SU-DHL-6 (cell line): ENCODE measurements at regions not wholly inside any gene's neighbourhood (a gene's known extent, or its start where the extent isn't known, plus 50 kb on each side); places are given as distances from the start of the nearest gene placed in this dataset.

ENCODE experiments used
- H2AFZ ChIP-seq: fragments of 200-600 bp; sonication (generic); 2 replicates; pipeline ENCODE4 v1.6.1; 2014; ENCODE audit warnings: low read depth, mild to moderate bottlenecking, moderate library complexity, mixed read lengths, antibody characterized with exemption, low read length; ENCODE audit not compliant: severe bottlenecking
- H3F3A ChIP-seq: fragments of 200-600 bp; shearing (Covaris generic); 2 replicates; pipeline ENCODE4 v1.6.0; 2016; ENCODE audit warnings: antibody characterized with exemption, mild to moderate bottlenecking; ENCODE audit not compliant: insufficient read depth
- H3K27ac ChIP-seq: fragments of 200-600 bp; sonication (generic); 2 replicates; pipeline ENCODE4 v1.5.1; 2016; ENCODE audit warnings: low read depth, mild to moderate bottlenecking, low read length, moderate library complexity, mixed read lengths
- H3K27me3 ChIP-seq: fragments of 200-600 bp; sonication (generic), shearing (Covaris generic); 2 replicates; pipeline ENCODE4 v1.6.0; 2014; ENCODE audit warnings: mild to moderate bottlenecking, low read length
- H3K36me3 ChIP-seq: fragments of 200-600 bp; sonication (generic); 2 replicates; pipeline ENCODE4 v1.6.1; 2014; ENCODE audit warnings: mild to moderate bottlenecking, low read length, mixed read lengths
- H3K4me2 ChIP-seq: fragments of 300-600, 200-600 bp; shearing (Covaris generic), sonication (generic); 2 replicates; pipeline ENCODE4 v1.6.0; 2014; ENCODE audit warnings: low read length, low read depth, mild to moderate bottlenecking; ENCODE audit not compliant: poor library complexity, severe bottlenecking
- H3K4me3 ChIP-seq: fragments of 200-600 bp; sonication (generic); 2 replicates; pipeline ENCODE4 v1.5.1; 2014; ENCODE audit warnings: antibody characterized with exemption, low read length, mild to moderate bottlenecking, mixed read lengths; ENCODE audit not compliant: insufficient read depth, poor library complexity, severe bottlenecking
- H3K79me2 ChIP-seq: fragments of 200-600 bp; sonication (generic); 2 replicates; pipeline ENCODE4 v1.6.1; 2014; ENCODE audit warnings: mild to moderate bottlenecking, low read length, moderate library complexity; ENCODE audit not compliant: insufficient read depth
- H3K9ac ChIP-seq: fragments of 200-600 bp; sonication (generic); 2 replicates; pipeline ENCODE4 v1.7.0; 2014; ENCODE audit warnings: mild to moderate bottlenecking, low read length
- H3K9me2 ChIP-seq: fragments of 200-600 bp; sonication (generic); replicated peaks from 2 replicates; pipeline ENCODE4 v1.6.1; 2014; ENCODE audit warnings: low read length; ENCODE audit not compliant: insufficient read depth
- H3K9me3 ChIP-seq: fragments of 200-600 bp; sonication (generic); 2 replicates; pipeline ENCODE4 v1.6.1; 2014; ENCODE audit warnings: low read length, mixed read lengths; ENCODE audit not compliant: insufficient read depth
- H4K20me1 ChIP-seq: fragments of 200-600 bp; sonication (generic); 2 replicates; pipeline ENCODE4 v1.6.1; 2014; ENCODE audit warnings: low read depth, mild to moderate bottlenecking, antibody characterized with exemption, low read length, moderate library complexity, mixed read lengths
- CTCF ChIP-seq: fragments of 200-600 bp; sonication (generic); IDR thresholded peaks from one replicate; pipeline ENCODE4 v1.5.1; 2017; ENCODE audit warnings: antibody characterized with exemption, mild to moderate bottlenecking, low read length, moderate library complexity; ENCODE audit not compliant: insufficient read depth, poor library complexity, severe bottlenecking
- EZH2phosphoT487 ChIP-seq: fragments of 200-600 bp; sonication (generic), shearing (Covaris generic); conservative IDR thresholded peaks from 2 replicates; pipeline ENCODE4 v1.6.1; 2018; ENCODE audit warnings: mild to moderate bottlenecking, antibody characterized with exemption, low read length, moderate library complexity, mixed read lengths

GRCh38 chr7:47100148-47100816 lies 481.6 kb downstream of the TNS3 start:
- Histone ChIP-seq H3K4me2 (peak overlapping the region; percentile 6), H3K36me3 (no peaks in the 10 kb centered on the region), H3K9me2 (no peaks in the 10 kb centered on the region), H3F3A (no peaks in the 10 kb centered on the region; the same call in 1 of the 2 replicates), H3K79me2 (no peaks in the 10 kb centered on the region), H3K27me3 (no peaks in the 10 kb centered on the region), H2AFZ (peak overlapping the region; percentile 10), H4K20me1 (no peaks in the 10 kb centered on the region), H3K4me3 (no peak overlapping the region), H3K9ac (no peak overlapping the region), H3K9me3 (no peaks in the 10 kb centered on the region), H3K27ac (no peak overlapping the region)
- no peak for TF ChIP-seq CTCF
- no peak for TF ChIP-seq EZH2phosphoT487

GRCh38 chr7:47097431-47097830 lies 484.5 kb downstream of the TNS3 start:
- H3K27me3 ChIP-seq: no peaks in the 10 kb centered on the region
- H2AFZ ChIP-seq: no peak overlapping the region
- no peaks in the 10 kb centered on the region; the same call in 1 of the 2 replicates for H3F3A ChIP-seq
- no peaks in the 10 kb centered on the region for H3K9me3 ChIP-seq
- no peak overlapping the region for H3K27ac ChIP-seq
- H3K9ac ChIP-seq: no peak overlapping the region
- TF ChIP-seq CTCF (no peak), EZH2phosphoT487 (no peak)
- no peak overlapping the region for H3K4me3 ChIP-seq
- H3K9me2 ChIP-seq: no peaks in the 10 kb centered on the region
- no peaks in the 10 kb centered on the region for H3K36me3 ChIP-seq
- H4K20me1 ChIP-seq: no peaks in the 10 kb centered on the region
- H3K4me2 ChIP-seq: no peak overlapping the region
- no peaks in the 10 kb centered on the region for H3K79me2 ChIP-seq

- Histone ChIP-seq H3K27me3 (no peaks in the 10 kb centered on the region), H3F3A (no peaks in the 10 kb centered on the region; the same call in 1 of the 2 replicates), H3K4me2 (no peak overlapping the region), H3K27ac (no peak overlapping the region), H3K79me2 (no peaks in the 10 kb centered on the region), H3K4me3 (no peak overlapping the region), H3K9ac (no peak overlapping the region), H3K9me3 (no peaks in the 10 kb centered on the region), H4K20me1 (no peaks in the 10 kb centered on the region), H3K36me3 (no peaks in the 10 kb centered on the region), H3K9me2 (no peaks in the 10 kb centered on the region), H2AFZ (no peak overlapping the region)
- TF ChIP-seq CTCF: no peak
- no peak for TF ChIP-seq EZH2phosphoT487
Observed at GRCh38 chr7:47095946-47096345, 486.0 kb downstream of the TNS3 start.
